ENCODE measurements at regions not wholly inside any gene's neighbourhood (a gene's known extent, or its start where the extent isn't known, plus 50 kb on each side); places are given as distances from the start of the nearest gene placed in this dataset.
"Not testable (repeated sequence)": the region's sequence is repeated elsewhere in the genome, so short reads cannot be mapped to it uniquely, and the experiment has no call there.

DNA sequence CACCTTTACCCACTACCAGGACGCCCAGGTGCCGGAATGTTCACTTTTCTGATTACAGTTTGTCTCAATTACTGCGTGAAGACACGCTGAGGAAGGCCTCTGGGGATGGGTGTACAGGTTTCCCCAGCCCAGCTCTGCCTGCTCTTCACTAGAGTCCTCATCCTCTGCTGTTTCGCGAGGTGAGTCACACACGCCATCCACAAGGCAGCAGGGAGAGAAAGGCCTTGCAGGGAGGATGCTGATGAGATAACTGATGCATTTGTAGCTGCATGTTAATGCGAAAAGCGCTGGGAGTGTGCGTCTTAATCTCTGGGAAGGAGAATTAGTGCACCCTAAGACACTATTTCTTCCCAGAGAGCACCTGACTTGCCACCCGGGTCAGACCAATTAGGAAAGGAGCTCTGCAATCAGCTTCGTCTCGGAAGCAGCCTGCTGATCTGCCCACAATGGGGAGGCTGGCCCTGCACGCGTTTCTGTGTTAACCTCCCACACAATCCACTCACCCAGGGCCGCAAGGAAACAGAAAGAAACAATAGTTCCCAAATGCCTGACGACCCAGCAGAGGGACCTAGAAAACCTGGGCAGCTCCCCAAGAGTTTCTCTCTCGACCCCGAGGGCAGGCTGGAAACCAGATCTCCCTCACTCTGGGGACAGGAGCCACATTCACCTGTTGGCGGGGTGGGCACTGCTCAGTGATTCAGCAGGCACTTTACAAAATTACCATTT lies 578.7 kb downstream of the GLRX3 start:
- FAIRE-seq, result no peak
- Histone ChIP-seq H3K9me3 (no peaks in the 10 kb centered on the region), H3K4me3 (no peak overlapping the region), H3K4me1 (no peaks in the 10 kb centered on the region), H3K4me2 (no peak overlapping the region), H3K27ac (no peak overlapping the region)
- WGBS (ENCODE audit: missing lambda C conversion rate), result 9% methylated on average over 20 of the region's 20 CpGs
- TF ChIP-seq KDM5A (IDR thresholded peaks at IDR 0.05), result no peak
- CTCF ChIA-PET, result no interaction called here
- no peak for ATAC-seq
- POLR2A ChIA-PET, result no interaction called here
- no peak for DNase-seq (ENCODE audit: low read depth in 1 of 2, low spot score in 1 of 2)

DNA sequence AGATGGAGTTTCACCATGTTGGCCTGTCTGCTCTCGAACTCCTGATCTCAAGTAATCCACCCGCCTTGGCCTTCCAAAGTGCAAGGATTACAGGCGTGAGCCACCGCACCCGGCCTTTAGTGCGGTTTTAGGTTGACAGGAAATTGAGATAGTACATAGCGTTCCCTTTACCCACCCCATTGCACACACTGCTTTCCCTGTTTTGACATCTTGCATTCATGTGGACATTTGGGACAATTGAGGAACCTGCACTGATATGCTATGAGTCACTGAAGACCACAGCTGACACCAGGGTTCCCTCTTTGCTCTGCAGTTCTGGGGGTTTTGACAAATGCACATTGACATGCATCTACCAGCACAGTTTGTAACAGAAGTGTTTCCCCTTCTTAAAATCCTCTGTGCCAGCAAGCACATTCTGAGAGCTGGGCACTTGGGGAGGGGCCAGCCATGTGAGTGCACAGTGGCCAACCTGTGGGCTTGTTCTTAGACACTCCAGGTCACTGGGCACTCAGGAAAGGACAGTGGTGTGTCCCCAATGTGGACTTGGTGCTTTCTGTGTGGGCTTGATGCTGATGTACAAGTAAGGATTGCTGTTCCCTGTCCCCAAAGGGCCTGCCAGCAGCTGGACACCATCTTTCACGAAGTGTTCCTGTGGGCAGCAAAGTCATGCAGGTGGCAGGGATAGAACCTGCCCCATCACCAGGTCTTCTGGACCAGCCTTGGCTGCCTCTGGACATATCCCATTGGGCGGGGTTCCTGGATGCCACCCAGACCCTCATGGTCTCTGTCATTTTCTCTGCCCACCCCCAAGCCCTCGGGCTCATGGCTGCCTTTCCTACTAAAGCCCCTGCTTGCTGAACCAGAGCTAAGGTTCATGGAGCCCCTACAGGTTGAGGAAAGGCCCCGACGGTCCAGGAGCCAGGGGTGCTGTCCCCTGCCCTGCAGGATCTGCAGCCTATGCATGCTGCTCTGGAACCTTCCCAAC lies 579.8 kb downstream of the GLRX3 start:
- no peak overlapping the region for H3K4me2 ChIP-seq
- no peak overlapping the region for H3K4me3 ChIP-seq
- no peaks in the 10 kb centered on the region for H3K9me3 ChIP-seq
- no peak for FAIRE-seq
- 34% methylated on average over 12 of the region's 12 CpGs for WGBS (ENCODE audit: missing lambda C conversion rate)
- ATAC-seq, result no peak
- ChIA-PET POLR2A (no interaction called here), CTCF (no interaction called here)
- DNase-seq (ENCODE audit: low read depth in 1 of 2, low spot score in 1 of 2), result no peak
- TF ChIP-seq CEBPB (IDR thresholded peaks at IDR 0.05), result no peak
- H3K27ac ChIP-seq, result no peak overlapping the region
- H3K4me1 ChIP-seq, result no peaks in the 10 kb centered on the region

GRCh38 chr10:130717083-130717482 lies 580.9 kb downstream of the GLRX3 start:
- ATAC-seq (no peak), DNase-seq (ENCODE audit: low read depth in 1 of 2, low spot score in 1 of 2) (no peak), FAIRE-seq (no peak)
- Histone ChIP-seq H3K27ac (no peak overlapping the region), H3K4me2 (no peak overlapping the region), H3K4me1 (no peaks in the 10 kb centered on the region), H3K4me3 (no peak overlapping the region), H3K9me3 (no peaks in the 10 kb centered on the region)
- no peak for TF ChIP-seq FOSL2 (IDR thresholded peaks at IDR 0.05)
- no peak for TF ChIP-seq FOSL2 (CRISPR knock-in tag; IDR thresholded peaks at IDR 0.05)
- no peak for TF ChIP-seq TFCP2L1 (CRISPR knock-in tag; IDR thresholded peaks at IDR 0.05)
- TF ChIP-seq, protein P1, sequence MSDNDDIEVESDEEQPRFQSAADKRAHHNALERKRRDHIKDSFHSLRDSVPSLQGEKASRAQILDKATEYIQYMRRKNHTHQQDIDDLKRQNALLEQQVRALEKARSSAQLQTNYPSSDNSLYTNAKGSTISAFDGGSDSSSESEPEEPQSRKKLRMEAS (IDR thresholded peaks at IDR 0.05), result no peak
- TF ChIP-seq EP300 (IDR thresholded peaks at IDR 0.05), result no peak
- TF ChIP-seq EHMT2 (IDR thresholded peaks at IDR 0.05; ENCODE audit: low read depth), result no peak
- TF ChIP-seq JUNB (IDR thresholded peaks at IDR 0.05), result no peak
- no peak for TF ChIP-seq HOXB5 (CRISPR knock-in tag; IDR thresholded peaks at IDR 0.05)
- TF ChIP-seq HES2 (IDR thresholded peaks at IDR 0.05), result no peak
- TF ChIP-seq ZNF302 (CRISPR knock-in tag; IDR thresholded peaks at IDR 0.05), result no peak
- no peak for TF ChIP-seq POLR2AphosphoS2 (conservative IDR thresholded peaks at IDR 0.05; ENCODE audit: low read length)
- TF ChIP-seq, protein P2, sequence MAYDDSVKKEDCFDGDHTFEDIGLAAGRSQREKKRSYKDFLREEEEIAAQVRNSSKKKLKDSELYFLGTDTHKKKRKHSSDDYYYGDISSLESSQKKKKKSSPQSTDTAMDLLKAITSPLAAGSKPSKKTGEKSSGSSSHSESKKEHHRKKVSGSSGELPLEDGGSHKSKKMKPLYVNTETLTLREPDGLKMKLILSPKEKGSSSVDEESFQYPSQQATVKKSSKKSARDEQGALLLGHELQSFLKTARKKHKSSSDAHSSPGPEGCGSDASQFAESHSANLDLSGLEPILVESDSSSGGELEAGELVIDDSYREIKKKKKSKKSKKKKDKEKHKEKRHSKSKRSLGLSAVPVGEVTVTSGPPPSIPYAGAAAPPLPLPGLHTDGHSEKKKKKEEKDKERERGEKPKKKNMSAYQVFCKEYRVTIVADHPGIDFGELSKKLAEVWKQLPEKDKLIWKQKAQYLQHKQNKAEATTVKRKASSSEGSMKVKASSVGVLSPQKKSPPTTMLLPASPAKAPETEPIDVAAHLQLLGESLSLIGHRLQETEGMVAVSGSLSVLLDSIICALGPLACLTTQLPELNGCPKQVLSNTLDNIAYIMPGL (CRISPR knock-in tag; IDR thresholded peaks at IDR 0.05; ENCODE audit: borderline replicate concordance), result no peak
- no peak for TF ChIP-seq GATA3 (IDR thresholded peaks at IDR 0.05; ENCODE audit: borderline replicate concordance)
- ChIA-PET CTCF (no interaction called here), POLR2A (no interaction called here)
- 45% methylated on average over 7 of the region's 7 CpGs for WGBS (ENCODE audit: missing lambda C conversion rate)

DNA sequence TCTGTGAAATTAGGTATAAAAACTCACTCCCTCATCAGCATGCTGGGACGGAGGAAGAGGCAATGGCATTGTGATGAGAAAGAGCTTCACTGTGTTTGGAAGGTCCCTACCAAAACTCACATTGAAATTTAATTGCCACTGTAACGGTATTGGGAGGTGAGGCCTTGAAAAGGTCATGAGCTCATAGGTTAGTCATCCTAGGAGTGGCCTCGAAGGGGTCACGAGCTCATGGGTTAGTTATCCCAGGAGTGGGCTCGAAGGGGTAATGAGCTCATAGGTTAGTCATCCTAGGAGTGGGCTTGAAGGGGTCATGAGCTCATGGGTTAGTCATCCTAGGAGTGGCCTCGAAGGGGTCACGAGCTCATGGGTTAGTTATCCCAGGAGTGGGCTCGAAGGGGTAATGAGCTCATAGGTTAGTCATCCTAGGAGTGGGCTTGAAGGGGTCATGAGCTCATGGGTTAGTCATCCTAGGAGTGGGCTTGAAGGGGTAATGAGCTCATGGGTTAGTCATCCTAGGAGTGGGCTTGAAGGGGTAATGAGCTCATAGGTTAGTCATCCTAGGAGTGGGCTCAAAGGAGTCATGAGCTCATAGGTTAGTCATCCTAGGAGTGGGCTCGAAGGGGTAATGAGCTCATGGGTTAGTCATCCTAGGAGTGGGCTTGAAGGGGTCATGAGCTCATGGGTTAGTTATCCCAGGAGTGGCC lies 582.7 kb downstream of the GLRX3 start:
- H3K9me3 ChIP-seq, result not testable (repeated sequence)

More for the DNA sequence above, 582.7 kb downstream of the GLRX3 start:
- CTCF ChIA-PET, result interaction anchor here (0.5 kb wide), 1 partner anchor 1282 kb away, joined by 3 read pairs; no protein-coding TSS in a partner anchor
- POLR2A ChIA-PET; H3K27ac ChIP-seq; H3K4me1 ChIP-seq; FAIRE-seq; DNase-seq (ENCODE audit: low read depth in 1 of 2, low spot score in 1 of 2); H3K4me2 ChIP-seq; ATAC-seq; H3K4me3 ChIP-seq: not testable (repeated sequence)
- 2% methylated on average over 9 of the region's 9 CpGs for WGBS (ENCODE audit: missing lambda C conversion rate)

Measured in A549 (cell line).